ENCODE measurements at regions not wholly inside any gene's neighbourhood (a gene's known extent, or its start where the extent isn't known, plus 50 kb on each side); places are given as distances from the start of the nearest gene placed in this dataset.

- TF ChIP-seq, protein P1, sequence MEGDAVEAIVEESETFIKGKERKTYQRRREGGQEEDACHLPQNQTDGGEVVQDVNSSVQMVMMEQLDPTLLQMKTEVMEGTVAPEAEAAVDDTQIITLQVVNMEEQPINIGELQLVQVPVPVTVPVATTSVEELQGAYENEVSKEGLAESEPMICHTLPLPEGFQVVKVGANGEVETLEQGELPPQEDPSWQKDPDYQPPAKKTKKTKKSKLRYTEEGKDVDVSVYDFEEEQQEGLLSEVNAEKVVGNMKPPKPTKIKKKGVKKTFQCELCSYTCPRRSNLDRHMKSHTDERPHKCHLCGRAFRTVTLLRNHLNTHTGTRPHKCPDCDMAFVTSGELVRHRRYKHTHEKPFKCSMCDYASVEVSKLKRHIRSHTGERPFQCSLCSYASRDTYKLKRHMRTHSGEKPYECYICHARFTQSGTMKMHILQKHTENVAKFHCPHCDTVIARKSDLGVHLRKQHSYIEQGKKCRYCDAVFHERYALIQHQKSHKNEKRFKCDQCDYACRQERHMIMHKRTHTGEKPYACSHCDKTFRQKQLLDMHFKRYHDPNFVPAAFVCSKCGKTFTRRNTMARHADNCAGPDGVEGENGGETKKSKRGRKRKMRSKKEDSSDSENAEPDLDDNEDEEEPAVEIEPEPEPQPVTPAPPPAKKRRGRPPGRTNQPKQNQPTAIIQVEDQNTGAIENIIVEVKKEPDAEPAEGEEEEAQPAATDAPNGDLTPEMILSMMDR (IDR thresholded peaks at IDR 0.05; ENCODE audit: insufficient read depth, low read depth, low read length, missing control alignments) = no peak
- DNase-seq (ENCODE audit: low read depth) = no peak
Measured at GRCh38 chr13:39985071-39985470, 329.6 kb downstream of the COG6 start.

GRCh38 chr13:39988351-39988750 is 332.9 kb downstream of the COG6 start:
- DNase-seq (ENCODE audit: low read depth) = no peak
- TF ChIP-seq, protein P1 (IDR thresholded peaks at IDR 0.05; ENCODE audit: insufficient read depth, low read depth, low read length, missing control alignments) = no peak
- H3K4me3 ChIP-seq (ENCODE audit: low read depth, low read length) = no peak overlapping the region

More at GRCh38 chr13:39985071-39985470, 329.6 kb downstream of the COG6 start:
- H3K4me3 ChIP-seq (ENCODE audit: low read depth, low read length) = no peak overlapping the region

DNA sequence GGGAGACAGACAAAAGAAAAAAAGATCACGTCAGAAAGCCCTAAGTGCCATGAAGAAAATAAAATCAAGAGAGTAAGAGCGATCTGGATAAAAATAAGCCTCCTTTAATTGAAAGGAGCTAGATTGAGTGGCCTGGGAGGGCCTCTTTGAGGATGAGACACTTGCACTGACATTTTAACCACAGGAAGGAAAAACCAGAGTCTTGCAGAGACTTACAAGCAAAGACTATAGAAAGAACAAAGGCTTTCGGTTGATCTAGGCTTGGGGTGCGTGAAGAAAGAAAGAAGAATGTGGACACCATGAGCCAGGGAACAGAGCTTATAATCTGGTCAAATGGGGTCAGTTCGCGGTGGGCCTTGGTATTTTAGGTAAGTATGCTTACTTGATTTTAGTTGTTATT is 342.7 kb downstream of the COG6 start:
- TF ChIP-seq, protein P1 (IDR thresholded peaks at IDR 0.05; ENCODE audit: insufficient read depth, low read depth, low read length, missing control alignments) = no peak
- DNase-seq (ENCODE audit: low read depth) = peak; percentile 32
- H3K4me3 ChIP-seq (ENCODE audit: low read depth, low read length) = no peak overlapping the region

DNA sequence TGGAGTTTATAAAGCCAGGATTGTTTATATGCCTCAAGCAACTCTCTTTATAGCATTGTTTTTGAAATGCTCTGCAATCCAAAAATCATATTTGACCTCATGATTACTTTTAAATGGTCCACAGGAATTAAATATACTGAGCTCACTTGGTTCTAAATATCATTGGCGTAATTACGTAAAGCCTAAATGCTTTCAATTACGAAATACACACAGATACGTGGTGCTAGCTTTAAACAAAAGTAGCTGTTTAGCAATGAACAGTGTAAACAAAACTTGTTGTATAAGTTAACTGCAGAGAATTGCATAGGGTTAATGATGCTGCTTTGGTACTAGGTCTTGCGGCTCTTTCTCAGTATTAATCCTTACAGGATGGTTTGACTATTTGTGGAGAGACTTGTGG is 346.6 kb downstream of the COG6 start:
- TF ChIP-seq, protein P1 (IDR thresholded peaks at IDR 0.05; ENCODE audit: insufficient read depth, low read depth, low read length, missing control alignments) = no peak
- no peak overlapping the region for H3K4me3 ChIP-seq (ENCODE audit: low read depth, low read length)
- DNase-seq (ENCODE audit: low read depth) = no peak

GRCh38 chr13:40013554-40013953 is 358.1 kb downstream of the COG6 start:
- TF ChIP-seq, protein P1 (IDR thresholded peaks at IDR 0.05; ENCODE audit: insufficient read depth, low read depth, low read length, missing control alignments) = no peak
- no peak for DNase-seq (ENCODE audit: low read depth)
- H3K4me3 ChIP-seq (ENCODE audit: low read depth, low read length) = no peak overlapping the region

- DNase-seq (ENCODE audit: low read depth) = no peak
- no peak overlapping the region for H3K4me3 ChIP-seq (ENCODE audit: low read depth, low read length)
- TF ChIP-seq, protein P1 (IDR thresholded peaks at IDR 0.05; ENCODE audit: insufficient read depth, low read depth, low read length, missing control alignments) = no peak
Measured at GRCh38 chr13:40016953-40017660, 361.6 kb downstream of the COG6 start.
